Left colon (tissue), 2 donors: ENCODE measurements at regions not wholly inside any gene's neighbourhood (a gene's known extent, or its start where the extent isn't known, plus 50 kb on each side); places are given as distances from the start of the nearest gene placed in this dataset.

Source experiments
- ATAC-seq: fragments of 200-7000 bp; cut with Tn5 transposase; one replicate; pipeline ENCODE4 v1.9.1; 2020; ENCODE audit warnings: mild to moderate bottlenecking, moderate library complexity
- DNase-seq, 2 donors: peaks; one replicate each; pipeline ENCODE4 v3.0.0-alpha.2; 2020
- intact Hi-C, 2 donors: fragments of 100-400 bp; cut with DNase I in 1 of 2; cut with micrococcal nuclease in 1 of 2; formaldehyde crosslinking; loops; one replicate each; pipeline versions ENCODE4 v1.11.2 to v1.14.0; 2022; cut with DNase I, micrococcal nuclease
- donor health status: DM: no; HTN: no; CAD: no.
- donor health status: DM: yes; HTN: yes; CAD: no.

DNA sequence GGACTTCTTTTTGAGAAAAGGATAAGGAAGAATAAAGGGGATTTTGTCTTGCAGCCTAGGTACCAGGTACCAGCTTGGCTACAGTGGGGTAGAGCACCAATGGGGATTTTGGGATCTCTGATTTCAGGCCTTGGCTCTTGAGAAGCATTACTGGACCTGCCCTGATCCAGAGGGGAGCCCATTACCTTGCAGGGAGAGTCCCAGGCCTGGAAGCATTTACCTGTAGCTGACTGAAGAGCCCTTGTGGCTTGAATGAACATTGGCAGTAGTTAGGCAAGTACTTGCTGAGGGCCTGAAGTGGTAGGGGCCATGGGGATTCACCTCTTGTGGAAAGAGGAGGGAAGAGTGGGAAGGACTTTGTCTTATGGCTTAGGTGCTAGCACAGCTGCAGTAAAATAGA is 308.2 kb upstream of the FBXO33 start:
- DNase-seq (no peak), ATAC-seq (no peak)
- intact Hi-C loops, result no loop called here

GRCh38 chr14:39739796-39740195 is 307.6 kb upstream of the FBXO33 start:
- DNase-seq, result no peak
- intact Hi-C loops, result no loop called here
- no peak for ATAC-seq

DNA sequence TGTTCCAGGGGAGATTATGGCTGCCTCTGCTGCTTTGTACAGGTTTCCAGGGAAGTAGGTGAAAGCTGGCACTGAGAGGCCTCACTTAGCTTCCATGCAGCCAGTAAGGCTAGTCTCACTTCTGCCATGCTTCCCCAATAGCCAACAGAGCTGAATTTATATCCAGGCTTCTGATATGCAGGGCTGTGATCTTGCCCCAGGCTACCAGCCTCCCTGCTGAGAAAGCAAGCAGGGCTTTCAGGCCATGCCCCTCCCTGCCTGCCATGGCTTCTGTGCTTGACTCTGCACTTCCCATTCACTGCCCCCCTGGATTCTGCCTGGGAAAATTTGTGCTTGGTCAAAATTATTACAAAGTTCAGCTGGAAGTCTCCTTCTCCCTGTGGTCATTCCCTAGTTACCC is 302.1 kb upstream of the FBXO33 start:
- no peak for DNase-seq
- intact Hi-C loops, result no loop called here
- ATAC-seq, result no peak

- ATAC-seq (no peak), DNase-seq (no peak)
- intact Hi-C loops, result no loop called here
Measured at GRCh38 chr14:39733741-39734140, 301.5 kb upstream of the FBXO33 start.

- intact Hi-C loops, result no loop called here
- ATAC-seq (no peak), DNase-seq (no peak)
Measured at GRCh38 chr14:39731912-39732311, 299.7 kb upstream of the FBXO33 start.

GRCh38 chr14:39726563-39726962 is 294.3 kb upstream of the FBXO33 start:
- DNase-seq (no peak), ATAC-seq (no peak)
- intact Hi-C loops, result no loop called here

- ATAC-seq, result no peak
- DNase-seq, result no peak
- intact Hi-C loops, result no loop called here
Measured at GRCh38 chr14:39722547-39723273, 290.5 kb upstream of the FBXO33 start.

- ATAC-seq, result no peak
- intact Hi-C loops, result no loop called here
Measured at GRCh38 chr14:39716987-39717570, 284.8 kb upstream of the FBXO33 start.

GRCh38 chr14:39712293-39712999 is 280.2 kb upstream of the FBXO33 start:
- ATAC-seq (no peak), DNase-seq (no peak)
- intact Hi-C loops, result no loop called here

More at GRCh38 chr14:39716987-39717570, 284.8 kb upstream of the FBXO33 start:
- no peak for DNase-seq

GRCh38 chr14:39704594-39704993 is 272.4 kb upstream of the FBXO33 start:
- ATAC-seq (no peak), DNase-seq (no peak)
- intact Hi-C loops, result no loop called here

- no peak for ATAC-seq
- intact Hi-C loops, result no loop called here
- no peak for DNase-seq
Measured at GRCh38 chr14:39694341-39694740, 262.1 kb upstream of the FBXO33 start.

DNA sequence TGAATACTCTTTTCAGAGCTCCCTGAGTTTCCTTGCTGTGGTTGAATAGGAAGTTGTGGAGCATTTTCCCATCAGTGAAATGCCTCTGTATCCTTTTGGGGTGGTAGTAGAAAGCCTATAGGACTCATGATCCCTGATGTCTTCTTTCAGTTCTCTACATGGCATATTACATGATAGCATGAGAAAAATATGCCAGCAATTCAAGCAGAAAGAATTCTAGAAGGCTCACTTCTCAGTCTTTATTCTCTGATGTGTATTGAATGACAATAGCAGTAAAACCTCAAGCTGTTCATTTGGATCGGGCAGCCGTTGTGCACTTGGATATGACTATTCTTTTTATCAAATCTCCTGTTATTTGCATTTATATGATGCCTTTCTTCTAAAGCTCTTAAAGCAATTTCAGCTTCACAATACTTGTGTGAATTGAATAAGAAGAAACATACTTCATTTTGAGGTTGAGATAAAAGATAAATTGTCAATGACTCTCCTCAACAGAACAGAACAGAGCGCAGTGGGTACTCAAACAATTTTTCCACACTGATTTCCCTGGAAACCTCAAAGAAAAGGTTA is 251.5 kb upstream of the FBXO33 start:
- DNase-seq (no peak), ATAC-seq (no peak)
- intact Hi-C loops, result no loop called here

GRCh38 chr14:39682582-39682981 is 250.3 kb upstream of the FBXO33 start:
- intact Hi-C loops, result no loop called here
- DNase-seq, result no peak
- no peak for ATAC-seq

DNA sequence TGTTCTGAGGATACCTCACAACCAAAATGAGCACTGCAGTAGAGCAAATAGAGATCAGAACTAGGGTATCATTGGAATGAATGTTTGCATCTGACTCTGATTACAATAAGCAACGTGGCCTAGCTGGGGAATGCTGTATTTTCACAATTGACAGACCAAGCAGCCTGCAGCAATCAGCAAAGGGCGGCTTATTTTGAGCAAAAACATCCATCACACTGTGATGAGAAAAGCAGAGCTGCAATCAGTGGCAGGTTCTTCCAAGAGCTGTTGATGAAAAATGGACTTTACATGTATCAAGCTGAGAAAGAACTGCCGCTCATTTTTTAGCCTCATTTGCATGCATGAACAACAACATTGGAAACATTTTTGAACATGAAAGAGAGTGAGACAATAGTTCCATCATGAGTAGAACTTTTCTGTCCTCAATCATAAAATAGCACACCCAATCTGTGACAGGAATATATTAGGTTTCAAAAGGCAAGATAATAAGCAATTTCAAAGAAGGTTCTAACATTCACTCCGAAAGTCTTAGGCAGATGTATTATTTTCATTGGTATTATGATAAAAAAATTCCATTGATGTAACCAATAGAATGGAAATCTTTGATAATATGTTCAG is 249.7 kb upstream of the FBXO33 start:
- intact Hi-C loops, result no loop called here
- no peak for DNase-seq
- ATAC-seq, result no peak

DNA sequence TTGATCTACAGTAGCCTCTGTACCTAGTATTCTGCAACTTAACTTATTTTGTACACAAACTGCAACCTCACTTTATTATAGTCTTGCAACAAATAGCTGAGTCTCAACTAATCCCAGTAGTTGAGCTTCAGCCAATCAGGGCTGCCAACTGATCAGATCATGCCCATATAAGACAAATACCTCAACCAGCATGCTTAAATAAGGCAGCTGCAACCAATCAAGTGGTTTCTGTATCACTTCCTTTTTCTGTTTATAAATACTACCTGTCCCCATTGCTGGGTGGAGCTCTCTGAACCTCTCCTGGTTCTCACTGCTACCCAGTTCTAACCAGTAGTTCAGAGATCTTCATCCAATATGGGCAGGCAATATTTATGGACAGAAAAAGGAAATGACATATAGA is 248.5 kb upstream of the FBXO33 start:
- intact Hi-C loops, result no loop called here
- ATAC-seq (no peak), DNase-seq (no peak)

DNA sequence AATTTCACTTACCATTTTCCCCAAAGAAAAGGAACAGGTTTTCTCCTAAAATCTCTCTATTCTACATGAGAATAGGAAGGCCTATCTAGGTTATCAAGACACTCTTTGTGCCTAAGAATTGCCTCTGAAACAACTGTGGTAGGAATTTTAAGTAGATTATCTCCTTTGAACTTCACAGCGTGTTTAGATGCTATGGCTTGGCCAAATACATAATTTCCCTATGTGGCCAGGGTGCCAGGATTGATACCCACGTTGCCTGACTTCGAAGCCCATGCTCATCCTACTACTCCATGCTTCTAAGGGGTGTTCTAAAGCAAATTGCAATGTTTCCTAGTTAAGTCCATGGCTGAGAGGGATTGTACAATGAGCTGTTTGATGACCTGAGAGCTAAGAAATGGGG is 241.5 kb upstream of the FBXO33 start:
- DNase-seq, result no peak
- ATAC-seq, result no peak
- intact Hi-C loops, result no loop called here

GRCh38 chr14:39673270-39673711 is 241.1 kb upstream of the FBXO33 start:
- intact Hi-C loops, result no loop called here
- DNase-seq (no peak), ATAC-seq (no peak)

DNA sequence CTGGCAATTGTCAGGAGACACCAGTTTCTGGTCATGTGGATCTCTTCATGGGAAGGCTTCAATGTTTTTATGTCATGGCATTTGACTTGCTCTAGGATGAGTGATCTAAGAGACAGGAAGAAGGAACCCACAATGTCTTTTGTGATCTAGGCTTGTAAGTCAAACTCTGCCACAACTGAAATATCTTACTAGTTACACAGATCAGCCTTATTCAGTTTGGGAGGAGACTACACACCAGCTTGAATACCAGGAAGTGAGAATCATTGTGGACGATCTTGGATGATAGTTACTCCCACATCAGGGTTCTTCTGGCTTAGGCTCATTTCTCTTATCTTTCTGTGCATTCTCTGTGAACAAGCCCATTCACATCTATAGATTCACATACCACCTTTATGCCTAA is 236.2 kb upstream of the FBXO33 start:
- DNase-seq, result no peak
- no peak for ATAC-seq

DNA sequence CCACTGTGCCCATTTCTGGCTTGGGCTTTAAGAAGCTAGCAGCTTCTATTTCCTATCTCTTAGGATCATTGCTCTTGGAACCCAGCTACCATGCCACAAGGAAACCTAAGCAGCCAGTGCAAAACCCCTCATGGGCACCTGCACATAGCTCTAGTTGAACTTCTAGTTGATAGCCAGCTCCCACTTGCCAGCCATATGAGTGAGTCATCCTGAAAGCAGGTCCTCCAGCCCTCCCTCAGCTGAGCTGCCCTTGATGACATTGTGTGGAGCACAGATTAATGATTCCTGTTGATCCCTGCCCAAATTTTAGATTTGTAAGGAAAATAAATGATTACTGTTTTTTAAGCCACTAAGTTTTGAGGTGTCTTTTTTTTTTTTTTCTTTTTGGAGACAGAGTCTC is 234.2 kb upstream of the FBXO33 start:
- DNase-seq (no peak), ATAC-seq (no peak)
- intact Hi-C loops, result no loop called here

More for the DNA sequence above, 236.2 kb upstream of the FBXO33 start:
- intact Hi-C loops, result no loop called here

DNA sequence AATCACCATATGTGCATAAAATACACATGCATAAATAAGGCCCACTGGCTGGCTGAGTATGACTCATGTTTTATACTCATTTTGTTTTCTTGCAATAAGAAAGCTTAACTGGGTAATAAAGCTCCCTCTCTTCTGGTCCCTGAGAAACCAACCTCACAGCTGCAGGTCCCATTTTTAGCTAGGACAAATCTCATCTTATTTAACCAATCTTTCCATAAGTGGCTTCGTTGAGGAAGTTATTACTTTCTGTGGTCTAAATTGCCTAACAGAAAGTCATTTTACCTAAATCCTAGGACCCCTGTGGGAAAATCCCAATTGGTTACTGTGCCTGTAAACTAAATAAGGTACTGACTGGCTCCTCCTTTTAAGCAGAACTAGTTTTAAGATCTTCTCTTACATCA is 232.8 kb upstream of the FBXO33 start:
- intact Hi-C loops, result no loop called here
- DNase-seq (no peak), ATAC-seq (no peak)
